PC-3 (cell line): ENCODE measurements at regions not wholly inside any gene's neighbourhood (a gene's known extent, or its start where the extent isn't known, plus 50 kb on each side); places are given as distances from the start of the nearest gene placed in this dataset.

Experiments used
- ATAC-seq: fragments of 200-7000 bp; cut with Tn5 transposase; 2 replicates; pipeline ENCODE4 v1.9.1; 2020; ENCODE audit warnings: mild to moderate bottlenecking, moderate library complexity
- BruUV-seq: library from RNA; stranded (reverse); fragments of 400-500 nt; replicated peaks from 2 replicates; lab custom pipeline; 2021; lab: Mats Ljungman, UMichigan
- CTCF ChIA-PET: fragments of 300-600 bp; sonication (Branson Sonifier 250); formaldehyde crosslinking; loops from one replicate; lab custom pipeline; 2022; ENCODE audit warnings: antibody characterized with exemption; lab: Charles Lee
- POLR2A ChIA-PET: fragments of 300-600 bp; sonication (Branson Sonifier 250); formaldehyde crosslinking; loops from one replicate; lab custom pipeline; 2022; ENCODE audit warnings: antibody characterized with exemption; ENCODE audit not compliant: unreplicated experiment; lab: Charles Lee
- DNase-seq: peaks from one replicate; pipeline ENCODE4 v3.0.0-alpha.2; 2015
- H2AFZ ChIP-seq: fragments of 300-600 bp; sonication (generic); 2 replicates; pipeline ENCODE4 v1.6.0; 2016; ENCODE audit warnings: antibody characterized with exemption, low read length
- H3F3A ChIP-seq: fragments of 300-600 bp; sonication (generic); one replicate; pipeline ENCODE4 v1.6.0; 2017; ENCODE audit warnings: antibody characterized with exemption, low read length, control low read depth, mild to moderate bottlenecking; ENCODE audit not compliant: unreplicated experiment
- H3K27ac ChIP-seq: fragments of 300-600 bp; sonication (generic); 2 replicates; pipeline ENCODE4 v1.5.1; 2016; ENCODE audit warnings: mild to moderate bottlenecking, low read length
- H3K27me3 ChIP-seq: fragments of 300-600 bp; sonication (generic); 2 replicates; pipeline ENCODE4 v1.6.1; 2016; ENCODE audit warnings: low read length, mixed read lengths
- H3K36me3 ChIP-seq: fragments of 300-600 bp; sonication (generic); 2 replicates; pipeline ENCODE4 v1.6.1; 2016; ENCODE audit warnings: low read depth, mixed run types, low read length, mixed read lengths
- H3K4me1 ChIP-seq: fragments of 300-600 bp; sonication (generic); 2 replicates; pipeline ENCODE4 v1.5.1; 2016; ENCODE audit warnings: low read length; ENCODE audit not compliant: insufficient read depth
- H3K4me2 ChIP-seq: fragments of 300-600 bp; sonication (generic); 2 replicates; pipeline ENCODE4 v1.6.0; 2016; ENCODE audit warnings: low read length
- H3K4me3 ChIP-seq: fragments of 300-600 bp; sonication (generic); 2 replicates; pipeline ENCODE4 v1.5.1; 2016; ENCODE audit warnings: mild to moderate bottlenecking, low read length, mixed read lengths
- H3K79me2 ChIP-seq: fragments of 300-600 bp; sonication (generic); 2 replicates; pipeline ENCODE4 v1.6.1; 2017; ENCODE audit warnings: low read length, mixed read lengths
- H3K9ac ChIP-seq: fragments of 300-600 bp; sonication (generic); 2 replicates; pipeline ENCODE4 v1.6.0; 2016; ENCODE audit warnings: mild to moderate bottlenecking, low read length
- H3K9me2 ChIP-seq: fragments of 300-600 bp; sonication (generic); replicated peaks from 2 replicates; pipeline ENCODE4 v1.6.1; 2016; ENCODE audit warnings: mixed run types, low read length, mixed read lengths
- H3K9me3 ChIP-seq: fragments of 300-600 bp; sonication (generic); 2 replicates; pipeline ENCODE4 v1.6.1; 2016; ENCODE audit warnings: low read length, mixed read lengths
- H4K20me1 ChIP-seq: fragments of 300-600 bp; sonication (generic); 2 replicates; pipeline ENCODE4 v1.6.1; 2016; ENCODE audit warnings: low read length, mixed read lengths
- EZH2 ChIP-seq: fragments of 300-600 bp; sonication (generic); IDR thresholded peaks from one replicate; pipeline ENCODE4 v1.6.1; 2017; ENCODE audit warnings: antibody characterized with exemption, mild to moderate bottlenecking, low read length; ENCODE audit not compliant: unreplicated experiment
- EZH2phosphoT487 ChIP-seq: fragments of 300-600 bp; sonication (generic); IDR thresholded peaks from 2 replicates; pipeline ENCODE4 v1.6.1; 2018; ENCODE audit warnings: mild to moderate bottlenecking, antibody characterized with exemption, low read length, borderline replicate concordance
- intact Hi-C: fragments of 100-400 bp; cut with micrococcal nuclease; formaldehyde crosslinking; loops from 2 replicates; pipeline ENCODE4 v1.9.0; 2023
- TF ChIP-seq, protein P1 (sequence below): fragments of 300-600 bp; sonication (generic); conservative IDR thresholded peaks from 2 replicates; pipeline ENCODE4 v1.5.1; 2017; ENCODE audit warnings: antibody characterized with exemption, low read depth, mild to moderate bottlenecking, low read length

DNA sequence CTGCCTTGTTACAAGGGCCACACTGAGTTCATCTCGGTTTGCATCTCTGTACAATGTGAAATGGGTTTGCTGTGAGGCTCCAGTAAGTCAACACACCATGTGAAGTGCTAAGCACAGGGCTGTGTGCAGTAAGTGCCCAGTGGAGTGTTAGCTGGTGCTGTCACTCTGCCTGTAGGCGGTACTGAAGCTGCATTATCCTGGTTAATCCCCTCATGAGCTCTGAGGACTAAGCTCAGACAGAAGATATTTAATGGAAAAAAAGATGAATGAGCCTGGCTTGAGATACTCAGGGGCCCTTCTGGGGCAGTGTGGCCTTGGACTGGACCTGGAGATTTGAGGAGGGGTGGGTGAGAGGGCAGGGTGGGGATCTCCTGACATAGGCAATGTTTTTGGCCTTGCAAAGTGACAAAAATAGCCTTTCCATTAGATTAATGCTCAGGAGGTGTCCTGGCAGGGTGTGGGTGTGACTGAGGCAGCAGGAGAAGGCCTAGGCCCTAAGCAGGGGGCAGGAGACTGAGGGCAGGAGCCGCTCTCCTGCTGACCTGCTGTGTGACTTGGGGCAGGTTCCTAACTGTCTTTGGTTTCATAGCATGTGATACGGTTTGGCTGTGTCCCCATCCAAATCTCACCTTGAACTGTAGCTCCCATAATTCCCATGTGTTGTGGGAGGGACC lies 570.5 kb downstream of the PTPRU start:
- CTCF ChIA-PET = no interaction called here
- Histone ChIP-seq H3K36me3 (no peaks in the 10 kb centered on the region), H3K4me1 (peaks cover 3% of the 10 kb centered on the region; the same call in 1 of the 2 replicates), H2AFZ (no peak overlapping the region), H3K79me2 (no peaks in the 10 kb centered on the region), H3K4me3 (no peak overlapping the region), H3K27me3 (peaks cover 11% of the 10 kb centered on the region), H3K9ac (no peak overlapping the region), H3F3A (no peaks in the 10 kb centered on the region), H4K20me1 (no peaks in the 10 kb centered on the region), H3K27ac (no peak overlapping the region), H3K9me3 (no peaks in the 10 kb centered on the region), H3K9me2 (no peaks in the 10 kb centered on the region), H3K4me2 (no peak overlapping the region)
- ATAC-seq = no peak
- TF ChIP-seq EZH2phosphoT487 (no peak), EZH2 (no peak)
- TF ChIP-seq, protein P1, sequence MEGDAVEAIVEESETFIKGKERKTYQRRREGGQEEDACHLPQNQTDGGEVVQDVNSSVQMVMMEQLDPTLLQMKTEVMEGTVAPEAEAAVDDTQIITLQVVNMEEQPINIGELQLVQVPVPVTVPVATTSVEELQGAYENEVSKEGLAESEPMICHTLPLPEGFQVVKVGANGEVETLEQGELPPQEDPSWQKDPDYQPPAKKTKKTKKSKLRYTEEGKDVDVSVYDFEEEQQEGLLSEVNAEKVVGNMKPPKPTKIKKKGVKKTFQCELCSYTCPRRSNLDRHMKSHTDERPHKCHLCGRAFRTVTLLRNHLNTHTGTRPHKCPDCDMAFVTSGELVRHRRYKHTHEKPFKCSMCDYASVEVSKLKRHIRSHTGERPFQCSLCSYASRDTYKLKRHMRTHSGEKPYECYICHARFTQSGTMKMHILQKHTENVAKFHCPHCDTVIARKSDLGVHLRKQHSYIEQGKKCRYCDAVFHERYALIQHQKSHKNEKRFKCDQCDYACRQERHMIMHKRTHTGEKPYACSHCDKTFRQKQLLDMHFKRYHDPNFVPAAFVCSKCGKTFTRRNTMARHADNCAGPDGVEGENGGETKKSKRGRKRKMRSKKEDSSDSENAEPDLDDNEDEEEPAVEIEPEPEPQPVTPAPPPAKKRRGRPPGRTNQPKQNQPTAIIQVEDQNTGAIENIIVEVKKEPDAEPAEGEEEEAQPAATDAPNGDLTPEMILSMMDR = no peak
- POLR2A ChIA-PET = no interaction called here
- no peak for DNase-seq
- intact Hi-C loops = no loop called here
- BruUV-seq = no TSS peak

DNA sequence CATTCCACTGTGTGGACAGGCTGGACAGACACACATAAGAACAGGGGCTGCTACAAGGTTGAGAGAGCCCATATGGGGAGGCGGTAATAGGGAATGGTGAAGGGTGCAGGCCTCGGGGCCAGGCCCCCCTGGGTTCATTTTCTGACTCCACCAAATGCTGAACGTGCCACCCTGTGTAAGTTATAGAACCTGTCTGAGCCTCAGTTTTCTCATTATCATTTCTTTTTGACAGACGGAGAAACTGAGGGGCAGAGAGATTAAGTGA lies 569.5 kb downstream of the PTPRU start:
- H4K20me1 ChIP-seq = no peaks in the 10 kb centered on the region
- no peaks in the 10 kb centered on the region for H3K36me3 ChIP-seq
- H3K4me2 ChIP-seq = no peak overlapping the region
- no peaks in the 10 kb centered on the region for H3K9me2 ChIP-seq
- no peak overlapping the region for H2AFZ ChIP-seq
- no TSS peak for BruUV-seq
- ChIA-PET CTCF (no interaction called here), POLR2A (no interaction called here)
- H3K9me3 ChIP-seq = no peaks in the 10 kb centered on the region
- TF ChIP-seq, protein P1 = no peak
- TF ChIP-seq EZH2 (no peak), EZH2phosphoT487 (no peak)
- intact Hi-C loops = no loop called here
- no peak overlapping the region for H3K4me3 ChIP-seq
- H3K79me2 ChIP-seq = no peaks in the 10 kb centered on the region
- H3K27ac ChIP-seq = no peak overlapping the region
- H3K4me1 ChIP-seq = peaks cover 3% of the 10 kb centered on the region; the same call in 1 of the 2 replicates
- no peak overlapping the region for H3K9ac ChIP-seq
- DNase-seq = no peak
- no peaks in the 10 kb centered on the region for H3F3A ChIP-seq
- ATAC-seq = no peak
- peaks cover 11% of the 10 kb centered on the region for H3K27me3 ChIP-seq

DNA sequence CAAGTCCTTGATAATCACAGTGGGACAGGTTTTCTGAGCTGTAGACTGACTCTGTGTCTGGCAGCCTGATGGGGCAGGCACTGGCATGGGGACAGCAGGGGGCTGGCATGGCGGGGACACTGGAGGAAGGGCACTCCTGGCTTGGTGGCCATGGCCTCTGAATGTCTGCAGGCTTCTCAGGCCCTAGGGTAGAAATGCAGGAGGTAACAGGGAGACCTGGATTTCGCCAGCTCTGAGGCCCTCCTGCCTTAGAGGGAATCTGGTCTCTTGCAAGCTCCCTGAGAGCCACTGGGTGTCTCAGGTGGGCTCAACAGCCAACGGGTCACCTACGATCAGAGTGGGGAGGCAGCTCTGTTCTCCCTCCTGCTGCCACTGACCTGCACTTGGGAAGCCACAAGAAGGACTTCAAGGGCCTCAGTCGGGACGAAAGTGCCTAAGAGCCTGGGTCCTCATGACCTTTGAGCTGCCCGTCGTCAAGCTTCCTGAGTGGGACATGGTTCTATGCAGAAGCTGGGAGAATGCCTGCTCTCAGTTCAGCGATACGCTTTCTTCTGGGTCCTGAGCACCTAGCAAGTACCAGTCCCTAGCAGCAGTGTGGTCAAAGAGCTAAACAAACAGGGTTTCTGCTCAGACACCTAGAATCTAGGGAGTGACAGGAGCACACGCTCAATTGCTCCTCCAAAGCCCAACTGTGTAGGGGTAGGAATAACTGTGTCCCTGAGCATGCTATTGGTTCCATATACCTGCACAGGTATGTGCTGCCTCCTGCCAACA lies 569.0 kb downstream of the PTPRU start:
- H3K9me3 ChIP-seq = no peaks in the 10 kb centered on the region
- no peak overlapping the region for H3K27ac ChIP-seq
- H3K4me1 ChIP-seq = peaks cover 3% of the 10 kb centered on the region; the same call in 1 of the 2 replicates
- TF ChIP-seq EZH2 (no peak), EZH2phosphoT487 (no peak)
- TF ChIP-seq, protein P1 = no peak
- H3K79me2 ChIP-seq = no peaks in the 10 kb centered on the region
- DNase-seq = no peak
- no peak overlapping the region for H3K9ac ChIP-seq
- H2AFZ ChIP-seq = no peak overlapping the region
- no peak overlapping the region for H3K4me3 ChIP-seq
- no peaks in the 10 kb centered on the region for H4K20me1 ChIP-seq
- H3K27me3 ChIP-seq = peaks cover 11% of the 10 kb centered on the region
- H3K4me2 ChIP-seq = no peak overlapping the region
- ATAC-seq = no peak
- no peaks in the 10 kb centered on the region for H3K36me3 ChIP-seq
- no TSS peak for BruUV-seq
- no peaks in the 10 kb centered on the region for H3K9me2 ChIP-seq
- H3F3A ChIP-seq = no peaks in the 10 kb centered on the region
- POLR2A ChIA-PET = no interaction called here
- intact Hi-C loops = no loop called here
- CTCF ChIA-PET = no interaction called here
